ENCODE measurements at regions not wholly inside any gene's neighbourhood (a gene's known extent, or its start where the extent isn't known, plus 50 kb on each side); places are given as distances from the start of the nearest gene placed in this dataset.

- no peaks in the 10 kb centered on the region for H3K36me3 ChIP-seq
- H3K4me3 ChIP-seq: no peak overlapping the region
- TF ChIP-seq POLR2A (IDR thresholded peaks at IDR 0.05): no peak
- TF ChIP-seq CTCF (IDR thresholded peaks at IDR 0.05): no peak
- TF ChIP-seq POLR2AphosphoS5 (IDR thresholded peaks at IDR 0.05): no peak
- 61 to 88% (median 72%) methylated on average over 5 of the region's 5 CpGs for WGBS, 5 donors
- no peak overlapping the region for H3K27ac ChIP-seq
- H3K9me3 ChIP-seq: no peaks in the 10 kb centered on the region
- H3K27me3 ChIP-seq: no peaks in the 10 kb centered on the region
- intact Hi-C loops (cut with DNase I; ENCODE audit: low total_unique reads): no loop called here
- DNase-seq: no peak
- peaks cover 0 to 4% (median 0%) of the 10 kb centered on the region in 4 donors for H3K4me1 ChIP-seq
These were observed 393.9 kb upstream of the MAF start for GRCh38 chr16:79994418-79994817.

- 76 to 89% (median 84%) methylated on average over 5 of the region's 5 CpGs for WGBS, 5 donors
- H3K36me3 ChIP-seq: no peaks in the 10 kb centered on the region
- intact Hi-C loops (cut with DNase I; ENCODE audit: low total_unique reads): no loop called here
- no peaks in the 10 kb centered on the region for H3K9me3 ChIP-seq
- no peak for DNase-seq
- H3K4me3 ChIP-seq: no peak overlapping the region
- peaks cover 0 to 4% (median 0%) of the 10 kb centered on the region in 4 donors for H3K4me1 ChIP-seq
- no peaks in the 10 kb centered on the region for H3K27me3 ChIP-seq
- TF ChIP-seq CTCF (IDR thresholded peaks at IDR 0.05): no peak
- no peak for TF ChIP-seq POLR2AphosphoS5 (IDR thresholded peaks at IDR 0.05)
- TF ChIP-seq EP300 (IDR thresholded peaks at IDR 0.05): no peak
- TF ChIP-seq POLR2A (IDR thresholded peaks at IDR 0.05): no peak
- no peak overlapping the region for H3K27ac ChIP-seq
These were observed 393.2 kb upstream of the MAF start for GRCh38 chr16:79993629-79994209.

GRCh38 chr16:79991969-79992368 lies 391.4 kb upstream of the MAF start:
- no peaks in the 10 kb centered on the region for H3K9me3 ChIP-seq
- H3K4me3 ChIP-seq: no peak overlapping the region
- H3K27ac ChIP-seq: no peak overlapping the region
- no peaks in the 10 kb centered on the region for H3K36me3 ChIP-seq
- no peak for DNase-seq
- H3K27me3 ChIP-seq: no peaks in the 10 kb centered on the region
- no peak for TF ChIP-seq EP300 (IDR thresholded peaks at IDR 0.05)
- WGBS, 5 donors: 83 to 90% (median 87%) methylated on average over 4 of the region's 4 CpGs
- intact Hi-C loops (cut with DNase I; ENCODE audit: low total_unique reads): no loop called here
- H3K4me1 ChIP-seq: peaks cover 0 to 4% (median 0%) of the 10 kb centered on the region in 4 donors

GRCh38 chr16:79988721-79989220 lies 388.2 kb upstream of the MAF start:
- Histone ChIP-seq H3K4me3 (no peak overlapping the region), H3K36me3 (no peaks in the 10 kb centered on the region), H3K9me3 (no peaks in the 10 kb centered on the region), H3K27ac (no peak overlapping the region), H3K4me1 (peaks cover 0 to 4% (median 0%) of the 10 kb centered on the region in 4 donors), H3K27me3 (no peaks in the 10 kb centered on the region)
- intact Hi-C loops (cut with DNase I; ENCODE audit: low total_unique reads): no loop called here
- whole genome bisulfite sequencing, 5 donors: 66 to 74% (median 70%) methylated on average over 3 of the region's 3 CpGs
- no peak for DNase-seq
- TF ChIP-seq EP300 (IDR thresholded peaks at IDR 0.05) (no peak), POLR2A (IDR thresholded peaks at IDR 0.05) (no peak), CTCF (IDR thresholded peaks at IDR 0.05) (no peak), POLR2AphosphoS5 (IDR thresholded peaks at IDR 0.05) (no peak)

GRCh38 chr16:79988089-79988488 lies 387.6 kb upstream of the MAF start:
- Histone ChIP-seq H3K27ac (no peak overlapping the region), H3K36me3 (no peaks in the 10 kb centered on the region)
- WGBS, 5 donors: 72 to 92% (median 83%) methylated on average over 3 of the region's 3 CpGs

More at GRCh38 chr16:79988089-79988488, 387.6 kb upstream of the MAF start:
- no peaks in the 10 kb centered on the region for H3K27me3 ChIP-seq
- H3K9me3 ChIP-seq: no peaks in the 10 kb centered on the region
- H3K4me3 ChIP-seq: no peak overlapping the region
- H3K4me1 ChIP-seq: peaks cover 0 to 4% (median 0%) of the 10 kb centered on the region in 4 donors
- no peak for DNase-seq
- intact Hi-C loops (cut with DNase I; ENCODE audit: low total_unique reads): no loop called here
- no peak for TF ChIP-seq EP300 (IDR thresholded peaks at IDR 0.05)
- no peak for TF ChIP-seq POLR2AphosphoS5 (IDR thresholded peaks at IDR 0.05)
- TF ChIP-seq CTCF (IDR thresholded peaks at IDR 0.05): no peak
